Lower leg skin (tissue), 4 donors: ENCODE measurements at regions not wholly inside any gene's neighbourhood (a gene's known extent, or its start where the extent isn't known, plus 50 kb on each side); places are given as distances from the start of the nearest gene placed in this dataset.
"Not testable (repeated sequence)": the region's sequence is repeated elsewhere in the genome, so short reads cannot be mapped to it uniquely, and the experiment has no call there.

ENCODE experiments used
- DNase-seq, 2 donors: peaks; one replicate each; pipeline ENCODE4 v3.0.0-alpha.2; 2019; ENCODE audit warnings: low spot score in 2 of 2
- H3K4me3 ChIP-seq: fragments of 200-600 bp; sonication (generic); 2 replicates; pipeline ENCODE4 v1.5.1; 2017; ENCODE audit warnings: mild to moderate bottlenecking, low read depth; ENCODE audit not compliant: poor library complexity, severe bottlenecking
- CTCF ChIP-seq, 3 donors: fragments of 450-650 bp; IDR thresholded peaks; one replicate each; pipeline ENCODE4 v1.5.1; 2016; ENCODE audit warnings: antibody characterized with exemption in 3 of 3, mild to moderate bottlenecking in 3 of 3, moderate library complexity in 2 of 3
- POLR2A ChIP-seq, 2 donors: fragments of 450-650 bp; IDR thresholded peaks; one replicate each; pipeline ENCODE4 v1.6.1; 2016 to 2017; ENCODE audit warnings: antibody characterized with exemption in 2 of 2, mild to moderate bottlenecking in 1 of 2, moderate library complexity in 1 of 2
- WGBS, 2 donors: methylation state at CpG; one replicate each; pipeline ENCODE4 v1.1.5; 2018; 5-methylcytosine and 5-hydroxymethylcytosine counted together
- intact Hi-C: fragments of 100-400 bp; cut with DNase I; formaldehyde crosslinking; loops from one replicate; pipeline ENCODE4 v1.15.0; 2023; ENCODE audit warnings: low total_unique reads

GRCh38 chr2:35822716-35823115 is 532.9 kb upstream of the CRIM1 start:
- no peak overlapping the region for H3K4me3 ChIP-seq
- no peak for TF ChIP-seq POLR2A (IDR thresholded peaks at IDR 0.05)
- TF ChIP-seq CTCF (IDR thresholded peaks at IDR 0.05): no peak
- 49 to 54% methylated on average over 3 of the region's 3 CpGs for WGBS, 2 donors
- no peak for DNase-seq
- intact Hi-C loops: no loop called here

- WGBS, 2 donors: 32 to 38% methylated on average over 2 of the region's 2 CpGs
- no peak overlapping the region for H3K4me3 ChIP-seq
- DNase-seq: no peak
- intact Hi-C loops: no loop called here
- no peak for TF ChIP-seq POLR2A (IDR thresholded peaks at IDR 0.05)
- no peak for TF ChIP-seq CTCF (IDR thresholded peaks at IDR 0.05)
These were observed 533.9 kb upstream of the CRIM1 start for GRCh38 chr2:35821675-35822074.

- 85% methylated on average over 2 of the region's 2 CpGs for WGBS, 2 donors
- intact Hi-C loops: no loop called here
These were observed 535.2 kb upstream of the CRIM1 start for GRCh38 chr2:35820391-35820790.

GRCh38 chr2:35819033-35819432 is 536.5 kb upstream of the CRIM1 start:
- WGBS, 2 donors: 59 to 62% methylated on average over 2 of the region's 2 CpGs

More at GRCh38 chr2:35820391-35820790, 535.2 kb upstream of the CRIM1 start:
- TF ChIP-seq POLR2A (IDR thresholded peaks at IDR 0.05) (no peak), CTCF (IDR thresholded peaks at IDR 0.05) (no peak)
- DNase-seq: no peak
- no peak overlapping the region for H3K4me3 ChIP-seq

GRCh38 chr2:35818359-35818758 is 537.2 kb upstream of the CRIM1 start:
- H3K4me3 ChIP-seq, DNase-seq, intact Hi-C loops: not testable (repeated sequence)
- WGBS, 2 donors: 82 to 84% methylated on average over 2 of the region's 2 CpGs

More at GRCh38 chr2:35819033-35819432, 536.5 kb upstream of the CRIM1 start:
- H3K4me3 ChIP-seq: no peak overlapping the region
- intact Hi-C loops: no loop called here
- no peak for TF ChIP-seq POLR2A (IDR thresholded peaks at IDR 0.05)
- no peak for TF ChIP-seq CTCF (IDR thresholded peaks at IDR 0.05)
- DNase-seq: no peak

GRCh38 chr2:35814597-35814996 is 541.0 kb upstream of the CRIM1 start:
- WGBS, 2 donors: 66 to 71% methylated on average over 7 of the region's 7 CpGs
- H3K4me3 ChIP-seq, DNase-seq, intact Hi-C loops: not testable (repeated sequence)

- H3K4me3 ChIP-seq: no peak overlapping the region
- DNase-seq: no peak
- intact Hi-C loops: no loop called here
- WGBS, 2 donors: 30 to 37% methylated on average over 4 of the region's 4 CpGs
- TF ChIP-seq POLR2A (IDR thresholded peaks at IDR 0.05): no peak
- TF ChIP-seq CTCF (IDR thresholded peaks at IDR 0.05): no peak
These were observed 552.5 kb upstream of the CRIM1 start for GRCh38 chr2:35803126-35803525.
